Type B pancreatic cell (in vitro differentiated cells): ENCODE measurements at regions not wholly inside any gene's neighbourhood (a gene's known extent, or its start where the extent isn't known, plus 50 kb on each side); places are given as distances from the start of the nearest gene placed in this dataset.
"Not testable (repeated sequence)": the region's sequence is repeated elsewhere in the genome, so short reads cannot be mapped to it uniquely, and the experiment has no call there.

Experiments
- DNase-seq: peaks from one replicate; pipeline ENCODE4 v3.0.0; 2021; ENCODE audit warnings: mixed read lengths; ENCODE audit not compliant: unreplicated experiment; ENCODE audit errors: extremely low spot score
- H3K27ac Mint-ChIP-seq: 2 replicates; pipeline ENCODE4 v1.8.0; 2021; ENCODE audit warnings: mild to moderate bottlenecking, mixed read lengths
- H3K27me3 Mint-ChIP-seq: 2 replicates; pipeline ENCODE4 v1.8.0; 2021; ENCODE audit warnings: mixed read lengths
- H3K36me3 Mint-ChIP-seq: 2 replicates; pipeline ENCODE4 v1.8.0; 2021; ENCODE audit warnings: mixed read lengths
- H3K4me1 Mint-ChIP-seq: one replicate; pipeline ENCODE4 v1.8.0; 2021; ENCODE audit warnings: mixed read lengths; ENCODE audit not compliant: unreplicated experiment
- H3K4me3 Mint-ChIP-seq: 2 replicates; pipeline ENCODE4 v1.8.0; 2021; ENCODE audit warnings: mild to moderate bottlenecking, mixed read lengths
- H3K9me3 Mint-ChIP-seq: 2 replicates; pipeline ENCODE4 v1.8.0; 2021; ENCODE audit warnings: mixed read lengths
- CTCF ChIP-seq: fragments of 200-600 bp; sonication (generic); conservative IDR thresholded peaks from 2 replicates; pipeline ENCODE4 v1.5.0; 2021; ENCODE audit warnings: antibody characterized with exemption, mild to moderate bottlenecking

DNA sequence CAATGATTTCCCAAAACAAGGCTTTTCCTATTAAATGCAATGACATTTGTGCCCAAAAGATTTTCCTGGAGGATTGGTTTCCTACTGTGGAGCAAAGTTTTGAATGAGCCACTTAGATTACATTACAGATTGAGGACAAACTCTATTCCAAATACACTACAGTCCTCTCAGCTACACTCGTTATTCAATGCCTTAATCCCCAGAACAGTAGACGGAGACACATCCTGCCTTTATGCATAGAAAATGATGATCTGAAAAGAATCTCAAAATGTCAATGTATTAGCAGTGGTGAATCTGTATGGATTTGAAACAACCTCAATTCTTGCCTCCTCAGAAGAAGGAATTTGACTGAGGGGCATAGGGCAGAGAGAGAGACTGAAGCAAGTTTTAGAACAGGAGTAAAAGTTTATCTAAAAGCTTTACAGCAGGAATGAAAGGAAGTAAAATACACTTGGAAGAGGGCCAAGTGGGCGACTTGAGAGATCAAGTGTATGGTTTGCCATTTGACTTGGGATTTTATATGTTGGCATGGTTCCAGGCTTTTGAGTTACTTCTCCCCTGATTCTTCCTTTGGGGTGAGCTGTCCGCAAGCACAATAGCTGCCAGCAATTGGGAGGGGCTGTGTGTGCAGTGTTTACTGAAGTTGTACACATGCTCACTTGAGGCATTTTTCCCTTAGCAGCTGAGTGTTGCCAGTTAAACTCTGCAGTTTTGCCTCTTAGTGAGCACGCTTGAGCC lies 891.9 kb upstream of the MBL2 start:
- H3K36me3 Mint-ChIP-seq = no peaks in the 10 kb centered on the region
- peaks cover 18% of the 10 kb centered on the region for H3K9me3 Mint-ChIP-seq
- H3K4me1 Mint-ChIP-seq = peaks cover 8% of the 10 kb centered on the region
- H3K27ac Mint-ChIP-seq = peak overlapping the region; percentile 7
- H3K4me3 Mint-ChIP-seq = peak overlapping the region; percentile 9
- DNase-seq = no peak
- no peaks in the 10 kb centered on the region for H3K27me3 Mint-ChIP-seq
- TF ChIP-seq CTCF = no peak

DNA sequence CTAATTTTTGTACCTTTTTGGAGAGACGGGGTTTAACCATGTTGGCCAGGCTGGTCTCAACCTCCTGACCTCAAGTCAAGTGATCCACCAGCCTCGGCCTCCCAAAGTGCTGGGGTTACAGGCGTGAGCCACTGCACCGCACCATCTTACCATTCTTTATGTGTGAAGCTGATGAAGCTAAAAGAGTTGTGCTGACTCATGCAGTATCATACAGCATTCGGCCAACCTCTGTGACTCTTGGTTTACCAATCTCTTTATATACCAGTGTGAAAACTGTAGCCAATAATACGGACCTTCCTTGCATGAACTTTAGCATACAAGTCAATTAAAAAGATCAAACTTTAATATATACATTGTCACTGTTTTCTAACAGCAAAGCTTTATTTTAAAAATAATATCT lies 878.2 kb upstream of the MBL2 start:
- Mint-ChIP-seq H3K4me3 (no peak overlapping the region), H3K36me3 (no peaks in the 10 kb centered on the region), H3K4me1 (no peaks in the 10 kb centered on the region), H3K27me3 (no peaks in the 10 kb centered on the region), H3K27ac (no peak overlapping the region), H3K9me3 (no peaks in the 10 kb centered on the region)
- DNase-seq = no peak
- no peak for TF ChIP-seq CTCF

DNA sequence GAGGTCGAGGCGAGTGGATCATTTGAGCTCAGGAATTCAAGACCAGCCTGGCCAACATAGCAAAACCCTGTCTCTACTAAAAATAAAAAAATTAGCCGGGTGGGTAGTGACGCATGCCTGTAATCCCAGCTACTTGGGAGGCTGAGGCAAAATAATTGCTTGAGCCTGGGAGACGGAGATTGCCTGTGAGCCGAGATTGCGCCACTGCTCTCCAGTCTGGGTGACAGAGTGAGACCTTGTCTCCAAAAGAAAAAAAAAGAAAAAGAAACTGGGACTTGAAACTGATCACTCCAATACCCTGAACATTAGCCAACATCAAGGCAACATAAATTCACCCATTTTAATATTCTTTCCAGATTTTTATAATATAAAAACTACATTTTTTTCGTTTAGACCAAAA lies 874.6 kb upstream of the MBL2 start:
- not testable (repeated sequence) for H3K4me1 Mint-ChIP-seq, DNase-seq, H3K27ac Mint-ChIP-seq, H3K4me3 Mint-ChIP-seq, H3K9me3 Mint-ChIP-seq, H3K36me3 Mint-ChIP-seq, H3K27me3 Mint-ChIP-seq

GRCh38 chr10:53646525-53646924 lies 873.9 kb upstream of the MBL2 start:
- Mint-ChIP-seq H3K27ac (no peak overlapping the region), H3K27me3 (no peaks in the 10 kb centered on the region), H3K36me3 (no peaks in the 10 kb centered on the region), H3K4me3 (no peak overlapping the region), H3K4me1 (no peaks in the 10 kb centered on the region), H3K9me3 (no peaks in the 10 kb centered on the region)
- no peak for TF ChIP-seq CTCF
- no peak for DNase-seq

DNA sequence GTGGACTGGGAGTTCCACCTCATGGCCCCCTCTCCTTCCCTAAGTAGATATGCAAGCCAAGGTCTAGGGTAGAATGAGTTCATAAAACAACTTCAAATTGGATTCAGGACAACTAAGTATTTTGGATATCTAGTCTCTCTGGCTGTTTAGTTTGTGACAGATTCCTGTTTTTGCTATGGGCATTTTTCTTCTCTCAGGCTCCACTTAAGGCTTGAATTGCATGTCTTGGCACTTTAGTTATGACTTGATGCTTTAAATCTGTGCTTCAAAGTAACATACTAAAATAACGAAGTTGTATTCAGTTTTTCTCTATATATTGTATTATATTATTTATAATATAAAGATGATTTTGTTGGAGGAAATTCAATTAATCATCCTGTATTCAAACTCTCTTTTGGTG lies 873.4 kb upstream of the MBL2 start:
- Mint-ChIP-seq H3K27me3 (no peaks in the 10 kb centered on the region), H3K9me3 (no peaks in the 10 kb centered on the region), H3K4me3 (no peak overlapping the region), H3K27ac (no peak overlapping the region), H3K4me1 (no peaks in the 10 kb centered on the region), H3K36me3 (no peaks in the 10 kb centered on the region)
- DNase-seq = no peak
- TF ChIP-seq CTCF = no peak

- H3K4me3 Mint-ChIP-seq = no peak overlapping the region
- H3K27me3 Mint-ChIP-seq = no peaks in the 10 kb centered on the region
- peaks cover 13% of the 10 kb centered on the region for H3K9me3 Mint-ChIP-seq
- no peaks in the 10 kb centered on the region for H3K36me3 Mint-ChIP-seq
- no peak for DNase-seq
- no peak for TF ChIP-seq CTCF
- no peaks in the 10 kb centered on the region for H3K4me1 Mint-ChIP-seq
- H3K27ac Mint-ChIP-seq = no peak overlapping the region
Observed at GRCh38 chr10:53638006-53638405, 865.4 kb upstream of the MBL2 start.
